GM23338 (cell line): ENCODE measurements at regions not wholly inside any gene's neighbourhood (a gene's known extent, or its start where the extent isn't known, plus 50 kb on each side); places are given as distances from the start of the nearest gene placed in this dataset.

Source experiments
- ATAC-seq: fragments of 200-7000 bp; cut with Tn5 transposase; 3 replicates; pipeline ENCODE4 v1.9.1; 2020
- DNase-seq: peaks from one replicate; pipeline ENCODE4 v3.0.0-alpha.2; 2015; ENCODE audit warnings: low spot score
- H2AFZ ChIP-seq: fragments of 200-600 bp; sonication (generic); 2 replicates; pipeline ENCODE4 v1.8.0; 2016; ENCODE audit warnings: antibody characterized with exemption, mild to moderate bottlenecking, moderate library complexity
- H3F3A ChIP-seq: fragments of 200-600 bp; sonication (generic); replicated peaks from 2 replicates; pipeline ENCODE4 v1.8.0; 2017; ENCODE audit warnings: antibody characterized with exemption, mixed run types, low read depth
- H3K27ac ChIP-seq: fragments of 200-600 bp; sonication (generic); 2 replicates; pipeline ENCODE4 v1.6.1; 2016; ENCODE audit warnings: low read depth
- H3K27me3 ChIP-seq: fragments of 200-600 bp; sonication (generic); 2 replicates; pipeline ENCODE4 v1.8.0; 2016; ENCODE audit warnings: mild to moderate bottlenecking, mixed run types, moderate library complexity; ENCODE audit not compliant: insufficient read depth
- H3K36me3 ChIP-seq: fragments of 200-600 bp; sonication (generic); 2 replicates; pipeline ENCODE4 v1.8.0; 2016; ENCODE audit warnings: mild to moderate bottlenecking; ENCODE audit not compliant: insufficient read depth
- H3K4me1 ChIP-seq: fragments of 200-600 bp; sonication (generic); 2 replicates; pipeline ENCODE4 v1.8.0; 2016; ENCODE audit warnings: mild to moderate bottlenecking, moderate library complexity; ENCODE audit not compliant: insufficient read depth
- H3K4me2 ChIP-seq: fragments of 200-600 bp; sonication (generic); 2 replicates; pipeline ENCODE4 v1.7.1; 2017; ENCODE audit warnings: mixed run types
- H3K4me3 ChIP-seq: fragments of 200-600 bp; sonication (generic); 2 replicates; pipeline ENCODE4 v1.6.1; 2016; ENCODE audit warnings: mixed run types
- H3K79me2 ChIP-seq: fragments of 200-600 bp; sonication (generic); replicated peaks from 2 replicates; pipeline ENCODE4 v1.8.0; 2017; ENCODE audit warnings: mild to moderate bottlenecking; ENCODE audit not compliant: insufficient read depth
- H3K9me2 ChIP-seq: fragments of 200-600 bp; sonication (generic); 2 replicates; pipeline ENCODE4 v1.8.0; 2017; ENCODE audit not compliant: insufficient read depth
- H4K20me1 ChIP-seq: fragments of 200-600 bp; sonication (generic); replicated peaks from 2 replicates; pipeline ENCODE4 v1.8.0; 2017; ENCODE audit warnings: mild to moderate bottlenecking; ENCODE audit not compliant: insufficient read depth
- H3K27ac Mint-ChIP-seq: 2 replicates; pipeline ENCODE4 v1.8.0; 2020; ENCODE audit warnings: inconsistent platforms, mild to moderate bottlenecking, moderate library complexity, mixed read lengths
- H3K27me3 Mint-ChIP-seq: 3 replicates; pipeline ENCODE4 v1.8.0; 2022; ENCODE audit warnings: low read depth, mild to moderate bottlenecking, moderate library complexity, mixed read lengths, inconsistent platforms; ENCODE audit not compliant: insufficient read depth, poor library complexity
- H3K36me3 Mint-ChIP-seq: 3 replicates; pipeline ENCODE4 v1.8.0; 2021; ENCODE audit warnings: low read depth, mild to moderate bottlenecking, inconsistent platforms, moderate library complexity, mixed read lengths
- H3K4me1 Mint-ChIP-seq: 3 replicates; pipeline ENCODE4 v1.8.0; 2020; ENCODE audit warnings: mild to moderate bottlenecking, inconsistent platforms, mixed read lengths
- H3K4me3 Mint-ChIP-seq: 3 replicates; pipeline ENCODE4 v1.8.0; 2021; ENCODE audit warnings: moderate library complexity, mild to moderate bottlenecking, inconsistent platforms, mixed read lengths
- H3K9me3 Mint-ChIP-seq: 3 replicates; pipeline ENCODE4 v1.8.0; 2020; ENCODE audit warnings: moderate library complexity, mild to moderate bottlenecking, inconsistent platforms, mixed read lengths
- CREB1 ChIP-seq: fragments of 250-450 bp; sonication (Bioruptor Pico); IDR thresholded peaks from 2 replicates; pipeline ENCODE4 v1.5.0; 2020; ENCODE audit warnings: low read depth, mild to moderate bottlenecking, moderate library complexity
- CTCF ChIP-seq, 2 experiments: fragments of 200-600 bp in 1 of 2; sonication (generic) in 1 of 2; conservative IDR thresholded peaks; 2 replicates each; pipeline versions ENCODE4 v1.5.1 to v1.6.1; 2016 to 2017; ENCODE audit warnings: antibody characterized with exemption in 2 of 2, low read depth in 2 of 2, mild to moderate bottlenecking in 2 of 2, moderate library complexity in 1 of 2
- ETS1 ChIP-seq: IDR thresholded peaks from 2 replicates; pipeline ENCODE4 v1.6.1; 2016; ENCODE audit warnings: antibody characterized with exemption
- EZH2 ChIP-seq: fragments of 200-600 bp; sonication (generic); IDR thresholded peaks from one replicate; pipeline ENCODE4 v1.8.0; 2017; ENCODE audit warnings: antibody characterized with exemption, mild to moderate bottlenecking, low read depth; ENCODE audit not compliant: unreplicated experiment
- JUNB ChIP-seq: IDR thresholded peaks from one replicate; pipeline ENCODE4 v1.6.1; 2016; ENCODE audit warnings: antibody characterized with exemption; ENCODE audit not compliant: unreplicated experiment
- NANOG ChIP-seq: IDR thresholded peaks from 2 replicates; pipeline ENCODE4 v1.6.1; 2016; ENCODE audit warnings: antibody characterized with exemption, borderline replicate concordance
- STAT1 ChIP-seq: IDR thresholded peaks from one replicate; pipeline ENCODE4 v1.6.1; 2016; ENCODE audit warnings: antibody characterized with exemption; ENCODE audit not compliant: unreplicated experiment
- ZNF114 ChIP-seq: fragments of 250-450 bp; sonication (Bioruptor Pico); IDR thresholded peaks from 2 replicates; pipeline ENCODE4 v1.5.0; 2020; ENCODE audit warnings: mild to moderate bottlenecking, moderate library complexity
- ZNF462 ChIP-seq: fragments of 250-450 bp; sonication (Bioruptor Pico); IDR thresholded peaks from 2 replicates; pipeline ENCODE4 v1.5.0; 2020; ENCODE audit warnings: mild to moderate bottlenecking, moderate library complexity

GRCh38 chr20:6703047-6703446, 64.4 kb upstream of the BMP2 start (continued):
- TF ChIP-seq CTCF (conservative IDR thresholded peaks at IDR 0.05; ENCODE audit: low read depth in 2 of 2) (no peak), ZNF114 (CRISPR knock-in tag) (no peak), JUNB (no peak), ETS1 (no peak), NANOG (no peak), EZH2 (no peak), STAT1 (no peak), CREB1 (CRISPR knock-in tag) (no peak)

GRCh38 chr20:6702144-6702543, 65.3 kb upstream of the BMP2 start:
- no peak overlapping the region for H3K27ac Mint-ChIP-seq
- H2AFZ ChIP-seq = no peak overlapping the region
- peaks cover 15% of the 10 kb centered on the region for H3K4me1 Mint-ChIP-seq
- no peaks in the 10 kb centered on the region for H4K20me1 ChIP-seq
- no peaks in the 10 kb centered on the region for H3K36me3 Mint-ChIP-seq
- no peaks in the 10 kb centered on the region for H3K27me3 ChIP-seq
- H3K79me2 ChIP-seq = no peaks in the 10 kb centered on the region
- H3K9me2 ChIP-seq = peaks cover 3% of the 10 kb centered on the region; the same call in 1 of the 2 replicates
- no peak overlapping the region for H3K4me2 ChIP-seq
- no peak overlapping the region for H3K4me3 Mint-ChIP-seq
- no peak for TF ChIP-seq NANOG
- TF ChIP-seq ZNF114 (CRISPR knock-in tag) = no peak
- H3F3A ChIP-seq = no peaks in the 10 kb centered on the region
- no peak for DNase-seq
- no peaks in the 10 kb centered on the region for H3K4me1 ChIP-seq
- peaks cover 2% of the 10 kb centered on the region for H3K27me3 Mint-ChIP-seq
- no peaks in the 10 kb centered on the region for H3K36me3 ChIP-seq
- no peak overlapping the region for H3K4me3 ChIP-seq
- no peaks in the 10 kb centered on the region for H3K9me3 Mint-ChIP-seq
- no peak for ATAC-seq
- H3K27ac ChIP-seq = no peak overlapping the region

GRCh38 chr20:6700563-6701329, 66.7 kb upstream of the BMP2 start:
- no peak overlapping the region for H3K4me2 ChIP-seq
- DNase-seq = no peak
- ATAC-seq = no peak
- H3K4me3 ChIP-seq = no peak overlapping the region
- peak overlapping the region; percentile 72 for H2AFZ ChIP-seq
- H3K27me3 ChIP-seq = no peaks in the 10 kb centered on the region
- no peak overlapping the region for H3K27ac Mint-ChIP-seq
- no peaks in the 10 kb centered on the region for H3K36me3 Mint-ChIP-seq
- H3K79me2 ChIP-seq = no peaks in the 10 kb centered on the region
- H3K4me3 Mint-ChIP-seq = no peak overlapping the region
- no peaks in the 10 kb centered on the region for H3K4me1 ChIP-seq
- no peaks in the 10 kb centered on the region for H4K20me1 ChIP-seq
- H3K9me2 ChIP-seq = peaks cover 3% of the 10 kb centered on the region; the same call in 1 of the 2 replicates
- H3K9me3 Mint-ChIP-seq = no peaks in the 10 kb centered on the region
- H3K27me3 Mint-ChIP-seq = peaks cover 2% of the 10 kb centered on the region
- H3K4me1 Mint-ChIP-seq = peaks cover 15% of the 10 kb centered on the region
- H3K27ac ChIP-seq = no peak overlapping the region
- no peaks in the 10 kb centered on the region for H3K36me3 ChIP-seq
- no peaks in the 10 kb centered on the region for H3F3A ChIP-seq
- TF ChIP-seq NANOG (no peak), STAT1 (no peak), ZNF462 (CRISPR knock-in tag) (no peak)
